Gastroesophageal sphincter (tissue), 4 donors: ENCODE measurements at regions not wholly inside any gene's neighbourhood (a gene's known extent, or its start where the extent isn't known, plus 50 kb on each side); places are given as distances from the start of the nearest gene placed in this dataset.

Experiments
- ATAC-seq: fragments of 150-250 bp; one replicate; pipeline ENCODE4 v1.9.1; 2016; ENCODE audit warnings: mild to moderate bottlenecking, moderate library complexity
- H3K27ac ChIP-seq, 4 donors: fragments of 200-600 bp; sonication (generic) in 3 of 4; 1 replicate in 3 of 4; 2 replicates in 1 of 4; pipeline ENCODE4 v1.5.1; 2016 to 2019
- H3K27me3 ChIP-seq: fragments of 200-600 bp; sonication (generic); one replicate; pipeline ENCODE4 v1.5.1; 2019
- H3K36me3 ChIP-seq, 2 donors: fragments of 200-600 bp; sonication (generic); one replicate each; pipeline ENCODE4 v1.5.1; 2019; ENCODE audit warnings: control low read depth in 1 of 2
- H3K4me1 ChIP-seq, 3 donors: fragments of 200-600 bp; sonication (generic); 1 replicate in 2 of 3; 2 replicates in 1 of 3; pipeline ENCODE4 v1.5.1; 2016 to 2019; ENCODE audit warnings: control low read depth in 2 of 3
- H3K4me3 ChIP-seq, 2 donors: fragments of 200-600 bp; sonication (generic); one replicate each; pipeline ENCODE4 v1.5.1; 2019; ENCODE audit warnings: mild to moderate bottlenecking in 1 of 2, moderate library complexity in 1 of 2
- H3K9me3 ChIP-seq, 3 donors: fragments of 200-600 bp; sonication (generic); one replicate each; pipeline ENCODE4 v1.5.1; 2017 to 2019; ENCODE audit warnings: control low read depth in 2 of 3
- CTCF ChIP-seq, 4 experiments: fragments of 200-600 bp in 2 of 4; fragments of 450-650 bp in 2 of 4; sonication (generic) in 1 of 4; IDR thresholded peaks; one replicate each; pipeline ENCODE4 v1.5.1; 2017 to 2019; ENCODE audit warnings: antibody characterized with exemption in 4 of 4, mild to moderate bottlenecking in 2 of 4, moderate library complexity in 2 of 4
- EP300 ChIP-seq: sonication (generic); formaldehyde crosslinking; IDR thresholded peaks from one replicate; pipeline ENCODE4 v1.6.1; 2017; ENCODE audit warnings: antibody characterized with exemption, mild to moderate bottlenecking
- POLR2A ChIP-seq, 2 donors: fragments of 450-650 bp; IDR thresholded peaks; one replicate each; pipeline ENCODE4 v1.6.1; 2017; ENCODE audit warnings: antibody characterized with exemption in 2 of 2, mild to moderate bottlenecking in 2 of 2, moderate library complexity in 1 of 2
- POLR2AphosphoS5 ChIP-seq: sonication (generic); formaldehyde crosslinking; IDR thresholded peaks from one replicate; pipeline ENCODE4 v1.6.1; 2017; ENCODE audit warnings: antibody characterized with exemption
- WGBS, 2 donors: methylation state at CpG; one replicate each; pipeline ENCODE4 v1.1.5; 2018; ENCODE audit warnings: low coverage in 1 of 2; 5-methylcytosine and 5-hydroxymethylcytosine counted together

GRCh38 chr14:59013672-59014298 lies 174.7 kb upstream of the DAAM1 start:
- no peak for TF ChIP-seq CTCF (IDR thresholded peaks at IDR 0.05)
- TF ChIP-seq POLR2AphosphoS5, result no peak
- TF ChIP-seq POLR2A (IDR thresholded peaks at IDR 0.05), result no peak
- 80 to 86% methylated on average over 1 to 5 of the region's 7 CpGs for WGBS, 2 donors
- no peaks in the 10 kb centered on the region for H3K27me3 ChIP-seq
- no peaks in the 10 kb centered on the region for H3K4me1 ChIP-seq
- peaks cover 0 to 32% (median 0%) of the 10 kb centered on the region in 3 donors for H3K9me3 ChIP-seq
- ATAC-seq, result no peak
- no peak overlapping the region for H3K27ac ChIP-seq
- H3K4me3 ChIP-seq, result no peak overlapping the region
- no peaks in the 10 kb centered on the region for H3K36me3 ChIP-seq

DNA sequence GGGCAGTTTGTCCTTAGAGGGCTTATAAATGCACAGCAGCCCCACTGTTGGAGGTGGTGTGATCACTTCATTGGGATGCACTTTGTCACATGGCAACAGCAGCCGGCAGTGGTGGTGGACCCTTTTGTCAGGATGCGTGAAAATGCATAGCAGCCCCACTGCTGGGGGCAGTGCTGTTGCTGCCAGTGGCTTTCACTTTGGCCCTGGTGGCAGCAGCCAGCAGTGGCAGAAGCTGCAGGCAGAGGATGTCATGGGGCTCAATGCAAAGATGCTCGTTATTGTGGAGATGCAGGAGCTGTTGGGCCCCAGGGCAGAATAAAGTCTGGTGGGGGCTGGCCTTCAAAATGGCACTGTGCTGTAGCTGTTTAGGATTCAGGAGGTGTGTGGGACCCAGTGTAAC lies 173.0 kb upstream of the DAAM1 start:
- Histone ChIP-seq H3K27me3 (no peaks in the 10 kb centered on the region), H3K9me3 (peaks cover 0 to 32% (median 0%) of the 10 kb centered on the region in 3 donors), H3K27ac (no peak overlapping the region), H3K4me1 (no peaks in the 10 kb centered on the region), H3K36me3 (no peaks in the 10 kb centered on the region), H3K4me3 (no peak overlapping the region)
- TF ChIP-seq POLR2A (IDR thresholded peaks at IDR 0.05) (no peak), CTCF (IDR thresholded peaks at IDR 0.05) (no peak), POLR2AphosphoS5 (no peak), EP300 (no peak)
- WGBS, 2 donors, result 83% methylated on average over 1 of the region's 3 CpGs; no CpG with 5 or more reads in 1 of the 2 donors
- ATAC-seq, result no peak

- no peak overlapping the region for H3K27ac ChIP-seq
- TF ChIP-seq POLR2A (IDR thresholded peaks at IDR 0.05) (no peak), POLR2AphosphoS5 (no peak), EP300 (no peak), CTCF (IDR thresholded peaks at IDR 0.05) (no peak)
- 66 to 73% methylated on average over 4 to 5 of the region's 5 CpGs for WGBS, 2 donors
- H3K4me1 ChIP-seq, result no peaks in the 10 kb centered on the region
- ATAC-seq, result no peak
- H3K4me3 ChIP-seq, result no peak overlapping the region
- peaks cover 0 to 17% (median 0%) of the 10 kb centered on the region in 3 donors for H3K9me3 ChIP-seq
- no peaks in the 10 kb centered on the region for H3K27me3 ChIP-seq
- H3K36me3 ChIP-seq, result no peaks in the 10 kb centered on the region
These were observed 171.0 kb upstream of the DAAM1 start for GRCh38 chr14:59017285-59017965.

DNA sequence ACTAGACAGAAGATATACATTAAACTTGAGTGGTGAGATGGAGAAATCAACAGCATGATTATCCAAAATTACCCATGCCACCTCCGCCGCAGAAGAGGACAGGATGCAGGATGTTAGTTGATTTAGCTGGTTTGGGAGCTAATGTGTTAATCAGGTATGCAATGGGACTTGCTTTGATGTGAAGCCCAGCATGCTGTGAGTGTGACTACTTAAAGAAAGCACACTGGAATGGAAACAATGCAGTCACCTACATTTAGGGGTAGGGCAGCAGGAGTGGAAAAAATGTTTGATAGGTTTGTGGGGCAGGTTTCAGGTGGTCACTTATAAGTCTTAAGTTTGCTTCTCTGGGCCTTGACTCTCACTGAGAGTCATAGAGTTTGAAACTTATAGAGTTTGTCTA lies 170.0 kb upstream of the DAAM1 start:
- no peak overlapping the region for H3K4me3 ChIP-seq
- WGBS, 2 donors, result 65 to 87% methylated on average over 2 of the region's 2 CpGs
- H3K27ac ChIP-seq, result no peak overlapping the region
- no peaks in the 10 kb centered on the region for H3K36me3 ChIP-seq
- TF ChIP-seq CTCF (IDR thresholded peaks at IDR 0.05) (no peak), EP300 (no peak), POLR2A (IDR thresholded peaks at IDR 0.05) (no peak), POLR2AphosphoS5 (no peak)
- no peak for ATAC-seq
- no peaks in the 10 kb centered on the region for H3K27me3 ChIP-seq
- H3K4me1 ChIP-seq, result no peaks in the 10 kb centered on the region
- peaks cover 0 to 8% (median 0%) of the 10 kb centered on the region in 3 donors for H3K9me3 ChIP-seq

DNA sequence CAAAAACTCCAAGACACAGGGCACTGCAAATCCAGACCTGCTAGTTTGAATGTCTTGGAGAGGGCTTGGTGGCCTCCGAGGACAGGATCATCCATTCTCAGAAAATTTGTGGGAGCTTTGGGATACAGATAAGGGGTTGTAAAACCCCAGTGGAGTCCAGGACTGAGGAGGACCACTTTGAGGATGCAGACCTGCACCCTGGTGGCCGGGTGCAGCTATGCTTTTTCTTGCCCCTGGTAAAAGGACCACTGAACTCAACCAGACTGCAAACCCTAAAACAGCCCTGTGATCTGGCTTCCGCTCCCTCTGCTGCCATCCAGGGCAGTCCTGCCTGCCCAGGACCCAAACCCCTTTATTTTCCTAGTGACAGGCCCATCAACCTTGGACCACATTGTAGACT lies 169.5 kb upstream of the DAAM1 start:
- no peaks in the 10 kb centered on the region for H3K36me3 ChIP-seq
- 89 to 95% methylated on average over 3 of the region's 3 CpGs for WGBS, 2 donors
- H3K4me1 ChIP-seq, result no peaks in the 10 kb centered on the region
- ATAC-seq, result no peak
- no peak overlapping the region for H3K4me3 ChIP-seq
- H3K27ac ChIP-seq, result no peak overlapping the region
- TF ChIP-seq EP300 (no peak), CTCF (IDR thresholded peaks at IDR 0.05) (peak in 2 of 4 experiments; percentile 16 to 22), POLR2AphosphoS5 (no peak), POLR2A (IDR thresholded peaks at IDR 0.05) (no peak)
- no peaks in the 10 kb centered on the region for H3K27me3 ChIP-seq
- H3K9me3 ChIP-seq, result peaks cover 0 to 3% (median 0%) of the 10 kb centered on the region in 3 donors
